IMR-90 (cell line): ENCODE measurements at regions not wholly inside any gene's neighbourhood (a gene's known extent, or its start where the extent isn't known, plus 50 kb on each side); places are given as distances from the start of the nearest gene placed in this dataset.

ENCODE experiments used
- ATAC-seq: fragments of 200-7000 bp; cut with Tn5 transposase; 2 replicates; pipeline ENCODE4 v1.9.1; 2020; ENCODE audit warnings: low read depth, mild to moderate bottlenecking, moderate library complexity
- BruUV-seq: library from RNA; stranded (reverse); fragments of 400-500 nt; replicated peaks from 2 replicates; lab custom pipeline; 2021; lab: Mats Ljungman, UMichigan
- CTCF ChIA-PET: fragments of 300-600 bp; formaldehyde crosslinking; extraction: SDS; loops from one replicate; lab custom pipeline; 2021; ENCODE audit warnings: antibody characterized with exemption; lab: Yijun Ruan, JAX
- POLR2A ChIA-PET: fragments of 300-600 bp; sonication (Branson Sonifier 250); formaldehyde crosslinking; loops from one replicate; lab custom pipeline; 2022; ENCODE audit warnings: antibody characterized with exemption; ENCODE audit not compliant: unreplicated experiment; lab: Charles Lee
- DNase-seq: peaks from one replicate; pipeline ENCODE4 v3.0.0; 2013
- H2AFZ ChIP-seq: replicated peaks from 2 replicates; pipeline ENCODE3; 2013; ENCODE audit warnings: low read length, mild to moderate bottlenecking; ENCODE audit not compliant: poor library complexity
- H2AK5ac ChIP-seq: 2 replicates; pipeline ENCODE4 v1.6.1; 2013; ENCODE audit warnings: low read depth, low read length, inconsistent platforms
- H2AK9ac ChIP-seq: replicated peaks from 2 replicates; pipeline ENCODE3; 2013; ENCODE audit warnings: mild to moderate bottlenecking, low read depth, low read length, moderate library complexity; ENCODE audit not compliant: poor library complexity
- H2BK120ac ChIP-seq: 2 replicates; pipeline ENCODE4 v1.6.1; 2013; ENCODE audit warnings: low read depth, low read length, inconsistent platforms
- H2BK15ac ChIP-seq: 3 replicates; pipeline ENCODE4 v1.6.1; 2013; ENCODE audit warnings: low read depth, low read length, inconsistent platforms
- H2BK20ac ChIP-seq: 2 replicates; pipeline ENCODE4 v1.6.1; 2013; ENCODE audit warnings: low read depth, mild to moderate bottlenecking, inconsistent platforms, low read length, moderate library complexity
- H2BK5ac ChIP-seq: 2 replicates; pipeline ENCODE4 v1.6.1; 2013; ENCODE audit warnings: mild to moderate bottlenecking, low read depth, low read length, inconsistent platforms; ENCODE audit not compliant: poor library complexity, severe bottlenecking
- H3K14ac ChIP-seq: replicated peaks from 2 replicates; pipeline ENCODE4 v1.6.1; 2013; ENCODE audit warnings: low read depth, low read length, inconsistent platforms
- H3K18ac ChIP-seq: 2 replicates; pipeline ENCODE4 v1.6.1; 2013; ENCODE audit warnings: low read depth, low read length, control low read depth
- H3K23ac ChIP-seq: 2 replicates; pipeline ENCODE4 v1.6.1; 2013; ENCODE audit warnings: low read depth, low read length, inconsistent platforms
- H3K27ac ChIP-seq: 2 replicates; pipeline ENCODE4 v1.5.1; 2013; ENCODE audit warnings: mild to moderate bottlenecking, control low read depth, low read length; ENCODE audit not compliant: insufficient read depth
- H3K27me3 ChIP-seq: 2 replicates; pipeline ENCODE4 v1.6.1; 2013; ENCODE audit warnings: low read length; ENCODE audit not compliant: control insufficient read depth, insufficient read depth
- H3K36me3 ChIP-seq: 2 replicates; pipeline ENCODE4 v1.6.1; 2013; ENCODE audit warnings: low read length, mixed read lengths; ENCODE audit not compliant: control insufficient read depth, insufficient read depth
- H3K4ac ChIP-seq: 2 replicates; pipeline ENCODE4 v1.6.1; 2013; ENCODE audit warnings: low read depth, low read length, inconsistent platforms
- H3K4me1 ChIP-seq: 2 replicates; pipeline ENCODE4 v1.6.1; 2013; ENCODE audit warnings: low read length, mixed read lengths; ENCODE audit not compliant: control insufficient read depth, insufficient read depth
- H3K4me2 ChIP-seq: 2 replicates; pipeline ENCODE4 v1.6.1; 2013; ENCODE audit warnings: low read depth, mild to moderate bottlenecking, control low read depth, low read length, moderate library complexity
- H3K4me3 ChIP-seq: 2 replicates; pipeline ENCODE4 v1.5.1; 2013; ENCODE audit warnings: low read depth, mild to moderate bottlenecking, control low read depth, low read length, moderate library complexity; ENCODE audit not compliant: insufficient read depth
- H3K56ac ChIP-seq: 2 replicates; pipeline ENCODE4 v1.6.1; 2013; ENCODE audit warnings: low read length, inconsistent platforms; ENCODE audit not compliant: insufficient read depth; ENCODE audit errors: extremely low read depth
- H3K79me1 ChIP-seq, 2 experiments: 2 replicates each; pipeline ENCODE4 v1.6.1; 2013; ENCODE audit warnings: low read length in 2 of 2, inconsistent platforms in 1 of 2, low read depth in 1 of 2
- H3K9ac ChIP-seq: 2 replicates; pipeline ENCODE4 v1.6.1; 2013; ENCODE audit warnings: low read depth, low read length, control low read depth
- H3K9me1 ChIP-seq: 2 replicates; pipeline ENCODE4 v1.6.1; 2013; ENCODE audit warnings: low read length, inconsistent platforms; ENCODE audit not compliant: insufficient read depth
- H3K9me3 ChIP-seq: 2 replicates; pipeline ENCODE4 v1.6.1; 2013; ENCODE audit warnings: low read length; ENCODE audit not compliant: control insufficient read depth, insufficient read depth
- H4K20me1 ChIP-seq: 2 replicates; pipeline ENCODE4 v1.6.1; 2013; ENCODE audit warnings: low read length, inconsistent platforms; ENCODE audit not compliant: insufficient read depth
- H4K5ac ChIP-seq: 2 replicates; pipeline ENCODE4 v1.6.1; 2013; ENCODE audit warnings: mild to moderate bottlenecking, low read depth, low read length, control low read depth
- H4K8ac ChIP-seq, 2 experiments: 2 replicates each; pipeline ENCODE4 v1.6.1; 2013; ENCODE audit warnings: low read depth in 2 of 2, low read length in 2 of 2, control low read depth in 1 of 2, inconsistent platforms in 1 of 2
- H4K91ac ChIP-seq: 2 replicates; pipeline ENCODE4 v1.6.1; 2013; ENCODE audit warnings: low read depth, low read length, inconsistent platforms; ENCODE audit not compliant: insufficient read depth
- CHD1 ChIP-seq: IDR thresholded peaks from 2 replicates; pipeline ENCODE4 v1.6.1; 2012; ENCODE audit warnings: low read depth, low read length, improper control_type of control experiment
- MAFK ChIP-seq: IDR thresholded peaks from 2 replicates; pipeline ENCODE4 v1.6.1; 2012; ENCODE audit warnings: low read depth, low read length, improper control_type of control experiment
- RAD21 ChIP-seq: IDR thresholded peaks from 2 replicates; pipeline ENCODE4 v1.6.1; 2012; ENCODE audit warnings: low read length, improper control_type of control experiment
- RCOR1 ChIP-seq: IDR thresholded peaks from 2 replicates; pipeline ENCODE4 v1.6.1; 2012; ENCODE audit warnings: mild to moderate bottlenecking, low read length, improper control_type of control experiment; ENCODE audit not compliant: insufficient replicate concordance
- RFX5 ChIP-seq: IDR thresholded peaks from 2 replicates; pipeline ENCODE4 v1.8.0; 2012; ENCODE audit warnings: low read depth, mild to moderate bottlenecking, low read length, moderate library complexity
- SMC3 ChIP-seq: fragments of 150-350 bp; IDR thresholded peaks from 2 replicates; pipeline ENCODE4 v1.6.1; 2016; ENCODE audit warnings: low read depth, mild to moderate bottlenecking, antibody characterized with exemption, low read length, moderate library complexity
- WGBS, 2 experiments: methylation state at CpG; one replicate each; pipeline versions ENCODE4 v1.1.5 to v1.1.7; 2013; ENCODE audit warnings: missing lambda C conversion rate in 2 of 2; ENCODE audit not compliant: insufficient read length in 1 of 2; ENCODE audit errors: extremely low coverage in 2 of 2; 5-methylcytosine and 5-hydroxymethylcytosine counted together
- dilution Hi-C: fragments of 300-500 bp; cut with HindIII; formaldehyde crosslinking; loops from one replicate; pipeline ENCODE4 v1.14.3; 2018; ENCODE audit warnings: low sequenced_read_pairs; ENCODE audit not compliant: unreplicated experiment
- in situ Hi-C: fragments of 300-500 bp; cut with MboI; formaldehyde crosslinking; loops from 3 replicates; pipeline ENCODE4 v1.14.3; 2019; ENCODE audit warnings: low sequenced_read_pairs, inconsistent platforms, mixed read lengths
- intact Hi-C: fragments of 100-400 bp; cut with micrococcal nuclease; formaldehyde crosslinking; loops from 2 replicates; pipeline ENCODE4 v1.10.0; 2022
- TF ChIP-seq, protein P1 (sequence below): fragments of 150-350 bp; IDR thresholded peaks from 2 replicates; pipeline ENCODE4 v1.6.1; 2016; ENCODE audit warnings: low read depth, mild to moderate bottlenecking, low read length, moderate library complexity, borderline replicate concordance

DNA sequence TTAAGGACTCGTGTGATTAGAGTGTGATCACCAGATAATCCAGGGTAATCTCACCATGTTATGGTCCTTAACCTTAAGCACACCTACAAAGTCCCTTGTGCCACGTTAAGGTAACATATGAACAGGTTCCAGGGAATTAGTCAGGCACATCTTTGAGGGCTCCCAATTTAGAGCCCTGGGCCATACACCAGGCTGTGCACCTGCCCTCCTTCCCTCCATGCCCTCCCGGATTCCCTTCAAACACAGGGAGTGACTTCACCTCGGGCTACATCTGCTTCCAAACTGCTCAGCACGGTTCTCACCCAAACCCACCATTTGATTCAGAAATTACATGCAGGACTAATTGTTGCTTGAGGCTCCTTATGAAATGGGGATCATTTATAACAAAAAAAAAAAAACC lies 93.9 kb upstream of the HABP2 start:
- TF ChIP-seq, protein P1, sequence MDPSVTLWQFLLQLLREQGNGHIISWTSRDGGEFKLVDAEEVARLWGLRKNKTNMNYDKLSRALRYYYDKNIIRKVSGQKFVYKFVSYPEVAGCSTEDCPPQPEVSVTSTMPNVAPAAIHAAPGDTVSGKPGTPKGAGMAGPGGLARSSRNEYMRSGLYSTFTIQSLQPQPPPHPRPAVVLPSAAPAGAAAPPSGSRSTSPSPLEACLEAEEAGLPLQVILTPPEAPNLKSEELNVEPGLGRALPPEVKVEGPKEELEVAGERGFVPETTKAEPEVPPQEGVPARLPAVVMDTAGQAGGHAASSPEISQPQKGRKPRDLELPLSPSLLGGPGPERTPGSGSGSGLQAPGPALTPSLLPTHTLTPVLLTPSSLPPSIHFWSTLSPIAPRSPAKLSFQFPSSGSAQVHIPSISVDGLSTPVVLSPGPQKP, result no peak
- no peak for TF ChIP-seq CHD1
- no peak for TF ChIP-seq RCOR1
- TF ChIP-seq SMC3, result no peak
- no peak for TF ChIP-seq RFX5
- TF ChIP-seq RAD21, result no peak
- no peak for TF ChIP-seq MAFK
- no peak overlapping the region for H3K23ac ChIP-seq
- intact Hi-C loops, result loop anchor here (10.0 kb wide), 1 partner anchor 984 kb away; no protein-coding TSS in a partner anchor
- no peak overlapping the region for H3K9ac ChIP-seq
- in situ Hi-C loops, result no loop called here
- H3K4me2 ChIP-seq, result no peak overlapping the region
- H2BK15ac ChIP-seq, result no peak overlapping the region
- H3K4me1 ChIP-seq, result no peaks in the 10 kb centered on the region
- H2BK120ac ChIP-seq, result no peak overlapping the region
- no peak overlapping the region for H2AFZ ChIP-seq
- H4K20me1 ChIP-seq, result no peaks in the 10 kb centered on the region
- no peaks in the 10 kb centered on the region for H3K36me3 ChIP-seq
- no peak overlapping the region for H3K27ac ChIP-seq
- H2BK20ac ChIP-seq, result no peak overlapping the region
- H3K18ac ChIP-seq, result no peak overlapping the region
- DNase-seq, result no peak
- WGBS, 2 experiments, result no CpG with 5 or more reads among the region's 5 CpGs
- H3K27me3 ChIP-seq, result no peaks in the 10 kb centered on the region; the same call in 1 of the 2 replicates
- dilution Hi-C loops, result no loop called here
- no peaks in the 10 kb centered on the region for H3K9me1 ChIP-seq
- H4K91ac ChIP-seq, result no peak overlapping the region
- no peak overlapping the region for H4K8ac ChIP-seq
- H3K9me3 ChIP-seq, result no peaks in the 10 kb centered on the region
- no peak overlapping the region for H3K4me3 ChIP-seq
- ATAC-seq, result no peak
- H3K4ac ChIP-seq, result no peak overlapping the region
- no peak overlapping the region for H3K56ac ChIP-seq
- CTCF ChIA-PET, result no interaction called here
- no peak overlapping the region for H3K14ac ChIP-seq
- POLR2A ChIA-PET, result no interaction called here
- H3K79me1 ChIP-seq, result no peaks in the 10 kb centered on the region
- no peak overlapping the region for H2AK5ac ChIP-seq
- no peak overlapping the region for H4K5ac ChIP-seq
- no TSS peak for BruUV-seq
- no peak overlapping the region for H2AK9ac ChIP-seq
- H2BK5ac ChIP-seq, result no peak overlapping the region
